Adrenal gland (tissue), 9 donors: ENCODE measurements at regions not wholly inside any gene's neighbourhood (a gene's known extent, or its start where the extent isn't known, plus 50 kb on each side); places are given as distances from the start of the nearest gene placed in this dataset.

Source experiments
- DNase-seq, 7 donors: peaks; one replicate each; pipeline ENCODE4 v3.0.0-alpha.2; 2019 to 2020
- H3K27ac ChIP-seq, 5 donors: fragments of 200-600 bp; sonication (generic) in 4 of 5; 1 replicate in 3 of 5; 2 replicates in 2 of 5; pipeline versions ENCODE4 v1.5.1 to v1.8.0; 2016 to 2020; ENCODE audit warnings: mild to moderate bottlenecking in 1 of 5
- H3K27me3 ChIP-seq: fragments of 200-600 bp; 2 replicates; pipeline ENCODE4 v1.8.0; 2021
- H3K36me3 ChIP-seq, 2 donors: fragments of 200-600 bp; replicated peaks in 1 of 2; 1 replicate in 1 of 2; 2 replicates in 1 of 2; pipeline versions ENCODE4 v1.5.1 to v1.8.0; 2018 to 2022
- H3K4me1 ChIP-seq, 2 donors: fragments of 200-600 bp; replicated peaks in 1 of 2; 1 replicate in 1 of 2; 2 replicates in 1 of 2; pipeline versions ENCODE4 v1.5.1 to v1.8.0; 2018 to 2021
- H3K4me3 ChIP-seq, 4 donors: fragments of 200-600 bp; sonication (generic) in 3 of 4; one replicate each; pipeline ENCODE4 v1.5.1; 2016 to 2018
- H3K9me3 ChIP-seq, 3 donors: fragments of 200-600 bp; sonication (generic) in 1 of 3; replicated peaks in 1 of 3; 1 replicate in 2 of 3; 2 replicates in 1 of 3; pipeline versions ENCODE4 v1.5.1 to v1.8.0; 2016 to 2021
- POLR2A ChIP-seq, 2 donors: fragments of 450-650 bp; IDR thresholded peaks; one replicate each; pipeline ENCODE4 v1.6.1; 2017; ENCODE audit warnings: antibody characterized with exemption in 2 of 2, mild to moderate bottlenecking in 2 of 2, moderate library complexity in 1 of 2
- WGBS, 4 donors: extraction: QIAGEN DNeasy Blood & Tissue Kit in 2 of 4; methylation state at CpG; one replicate each; pipeline versions ENCODE4 v1.1.5 to v1.1.7; 2013 to 2017; 5-methylcytosine and 5-hydroxymethylcytosine counted together
- intact Hi-C, 2 donors: fragments of 100-400 bp; cut with DNase I; formaldehyde crosslinking; loops; one replicate each; pipeline versions ENCODE4 v1.14.1 to v1.15.0; 2022 to 2023
- TF ChIP-seq, protein P1 (sequence below), 6 experiments: fragments of 450-650 bp in 4 of 6; fragments of 200-600 bp in 2 of 6; sonication (generic) in 1 of 6; IDR thresholded peaks; 1 replicate in 5 of 6; 2 replicates in 1 of 6; pipeline versions ENCODE4 v1.5.1 to v1.8.0; 2016 to 2021; ENCODE audit warnings: antibody characterized with exemption in 6 of 6, mild to moderate bottlenecking in 2 of 6, moderate library complexity in 1 of 6
- donor health status: healthy with polysubstance abuse.
- donor health status: Bipolar disorder and iron deficiency.
- donor health status: DM: yes; HTN: yes; CAD: no.
- donor health status: DM: no; HTN: no; CAD: no.
- donor health status: DM: no; HTN: no; CAD: no.

DNA sequence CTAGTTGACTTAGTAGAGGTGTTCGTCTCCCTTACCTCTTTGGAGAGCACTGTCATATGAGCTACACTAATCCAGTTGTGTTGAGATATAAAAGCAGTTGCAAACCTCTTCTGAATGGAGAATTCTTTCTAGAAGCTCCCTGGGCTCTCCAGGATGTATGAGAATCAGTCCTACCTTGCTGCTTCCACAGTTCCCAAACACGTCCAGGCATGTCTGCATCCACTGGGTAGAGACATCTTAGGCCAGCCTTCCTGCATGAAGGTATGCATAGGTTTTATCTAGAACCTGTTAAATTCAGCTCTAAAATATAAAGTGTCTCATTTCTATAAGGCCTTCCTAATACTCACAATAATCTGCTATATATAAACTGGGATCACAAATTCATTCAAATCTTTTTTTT is 297.7 kb downstream of the CDC5L start:
- Histone ChIP-seq H3K4me1 (no peaks in the 10 kb centered on the region), H3K27me3 (no peaks in the 10 kb centered on the region), H3K9me3 (no peaks in the 10 kb centered on the region), H3K4me3 (no peak overlapping the region), H3K27ac (no peak overlapping the region), H3K36me3 (no peaks in the 10 kb centered on the region)
- intact Hi-C loops: no loop called here
- 83 to 92% (median 88%) methylated on average over 2 of the region's 2 CpGs for WGBS, 4 donors
- TF ChIP-seq, protein P1, sequence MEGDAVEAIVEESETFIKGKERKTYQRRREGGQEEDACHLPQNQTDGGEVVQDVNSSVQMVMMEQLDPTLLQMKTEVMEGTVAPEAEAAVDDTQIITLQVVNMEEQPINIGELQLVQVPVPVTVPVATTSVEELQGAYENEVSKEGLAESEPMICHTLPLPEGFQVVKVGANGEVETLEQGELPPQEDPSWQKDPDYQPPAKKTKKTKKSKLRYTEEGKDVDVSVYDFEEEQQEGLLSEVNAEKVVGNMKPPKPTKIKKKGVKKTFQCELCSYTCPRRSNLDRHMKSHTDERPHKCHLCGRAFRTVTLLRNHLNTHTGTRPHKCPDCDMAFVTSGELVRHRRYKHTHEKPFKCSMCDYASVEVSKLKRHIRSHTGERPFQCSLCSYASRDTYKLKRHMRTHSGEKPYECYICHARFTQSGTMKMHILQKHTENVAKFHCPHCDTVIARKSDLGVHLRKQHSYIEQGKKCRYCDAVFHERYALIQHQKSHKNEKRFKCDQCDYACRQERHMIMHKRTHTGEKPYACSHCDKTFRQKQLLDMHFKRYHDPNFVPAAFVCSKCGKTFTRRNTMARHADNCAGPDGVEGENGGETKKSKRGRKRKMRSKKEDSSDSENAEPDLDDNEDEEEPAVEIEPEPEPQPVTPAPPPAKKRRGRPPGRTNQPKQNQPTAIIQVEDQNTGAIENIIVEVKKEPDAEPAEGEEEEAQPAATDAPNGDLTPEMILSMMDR (IDR thresholded peaks at IDR 0.05): no peak
- TF ChIP-seq POLR2A (IDR thresholded peaks at IDR 0.05): no peak
- no peak for DNase-seq

DNA sequence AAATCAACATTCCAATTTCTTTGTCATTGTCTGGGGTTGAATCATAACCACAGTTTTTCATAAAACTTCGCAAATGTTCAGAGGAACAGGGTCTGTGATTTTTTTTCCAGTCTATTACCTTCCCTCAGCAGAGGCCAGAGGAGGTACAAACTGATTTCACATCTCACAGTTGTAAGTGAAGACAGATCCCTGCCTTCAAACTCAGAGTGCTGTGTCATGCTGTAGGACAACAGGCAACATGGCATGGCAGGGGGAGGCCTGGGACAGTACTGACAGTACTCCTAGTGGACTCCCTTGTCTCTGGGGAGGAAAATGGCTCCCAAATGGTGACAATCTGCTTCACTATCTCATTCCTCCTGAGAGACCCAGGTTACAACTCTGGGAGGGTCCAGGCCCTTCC is 308.6 kb downstream of the CDC5L start:
- intact Hi-C loops: no loop called here
- Histone ChIP-seq H3K27me3 (peaks cover 4% of the 10 kb centered on the region), H3K4me1 (no peaks in the 10 kb centered on the region), H3K36me3 (no peaks in the 10 kb centered on the region), H3K27ac (no peak overlapping the region), H3K4me3 (no peak overlapping the region), H3K9me3 (no peaks in the 10 kb centered on the region)
- no peak for TF ChIP-seq POLR2A (IDR thresholded peaks at IDR 0.05)
- TF ChIP-seq, protein P1 (IDR thresholded peaks at IDR 0.05): no peak
- DNase-seq: no peak
- 95 to 100% (median 98%) methylated on average over 1 of the region's 1 CpG for WGBS, 4 donors

DNA sequence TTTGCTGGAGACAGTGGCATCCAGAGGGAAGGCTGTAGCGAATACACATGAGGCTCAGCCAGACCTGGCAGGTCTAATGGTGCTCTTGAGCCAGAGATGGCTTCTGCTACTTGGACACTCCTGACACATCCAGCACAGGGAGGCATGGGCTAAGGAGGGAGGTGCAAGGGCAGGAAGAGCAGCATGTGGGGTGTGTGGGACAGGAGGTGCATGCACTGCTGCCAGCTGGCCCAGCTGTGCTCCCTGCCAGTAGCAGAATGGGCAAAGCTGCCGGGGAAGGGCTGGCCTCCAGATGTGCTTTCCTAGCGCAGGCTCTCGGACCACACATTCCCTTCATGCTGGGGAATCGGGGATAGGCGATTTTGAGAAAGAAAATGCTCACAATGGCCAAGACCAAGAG is 309.2 kb downstream of the CDC5L start:
- no peak for TF ChIP-seq POLR2A (IDR thresholded peaks at IDR 0.05)
- TF ChIP-seq, protein P1 (IDR thresholded peaks at IDR 0.05): no peak
- no peak overlapping the region for H3K4me3 ChIP-seq
- H3K4me1 ChIP-seq: no peaks in the 10 kb centered on the region
- no peak for DNase-seq
- peaks cover 2% of the 10 kb centered on the region for H3K27me3 ChIP-seq
- no peaks in the 10 kb centered on the region for H3K9me3 ChIP-seq
- 86 to 96% (median 92%) methylated on average over 6 of the region's 6 CpGs for WGBS, 4 donors
- no peaks in the 10 kb centered on the region for H3K36me3 ChIP-seq
- intact Hi-C loops: no loop called here
- no peak overlapping the region for H3K27ac ChIP-seq

DNA sequence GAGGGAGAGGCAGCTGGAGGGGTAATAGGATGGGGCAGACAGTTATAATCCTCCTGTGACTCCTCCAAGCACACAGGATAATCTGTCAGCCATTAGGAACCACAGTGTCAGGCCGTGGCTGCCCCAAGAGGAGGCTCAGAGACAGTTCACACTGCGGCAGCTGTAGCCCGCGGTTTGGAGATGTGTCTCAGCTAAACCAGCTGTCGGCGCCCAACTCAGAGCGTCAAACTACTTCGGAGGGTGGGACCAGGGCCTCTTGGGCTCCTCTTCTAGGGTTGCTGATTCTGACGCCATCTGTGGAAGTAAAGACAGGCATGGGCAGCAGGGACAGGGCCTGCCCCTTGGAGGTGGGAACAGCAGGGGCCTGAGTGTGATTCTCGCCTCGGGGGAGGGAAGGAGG is 309.8 kb downstream of the CDC5L start:
- Histone ChIP-seq H3K36me3 (no peaks in the 10 kb centered on the region), H3K27me3 (no peaks in the 10 kb centered on the region), H3K9me3 (no peaks in the 10 kb centered on the region), H3K4me3 (no peak overlapping the region), H3K4me1 (no peaks in the 10 kb centered on the region), H3K27ac (no peak overlapping the region)
- no peak for DNase-seq
- WGBS, 4 donors: 72 to 75% (median 75%) methylated on average over 5 to 11 of the region's 11 CpGs
- intact Hi-C loops: no loop called here
- no peak for TF ChIP-seq POLR2A (IDR thresholded peaks at IDR 0.05)
- TF ChIP-seq, protein P1 (IDR thresholded peaks at IDR 0.05): no peak
